Ovary (tissue), 3 donors: ENCODE measurements at regions not wholly inside any gene's neighbourhood (a gene's known extent, or its start where the extent isn't known, plus 50 kb on each side); places are given as distances from the start of the nearest gene placed in this dataset.

Source experiments
- CTCF ChIP-seq, 3 donors: fragments of 450-650 bp in 2 of 3; fragments of 200-600 bp in 1 of 3; IDR thresholded peaks; one replicate each; pipeline versions ENCODE4 v1.5.1 to v1.8.0; 2016 to 2022; ENCODE audit warnings: antibody characterized with exemption in 3 of 3, mild to moderate bottlenecking in 1 of 3
- EP300 ChIP-seq: sonication (generic); formaldehyde crosslinking; IDR thresholded peaks from one replicate; pipeline ENCODE4 v1.6.1; 2017; ENCODE audit warnings: antibody characterized with exemption
- POLR2A ChIP-seq: fragments of 450-650 bp; IDR thresholded peaks from one replicate; pipeline ENCODE4 v1.6.1; 2017; ENCODE audit warnings: antibody characterized with exemption, mild to moderate bottlenecking, moderate library complexity
- donor health status: DM: no; HTN: no; CAD: no.

GRCh38 chr11:50394017-50394416, 361.3 kb downstream of the OR4C45 start:
- TF ChIP-seq CTCF (IDR thresholded peaks at IDR 0.05), result no peak
- TF ChIP-seq POLR2A, result no peak
- TF ChIP-seq EP300, result no peak
